Middle frontal gyrus (tissue), 1 donor: ENCODE measurements at regions not wholly inside any gene's neighbourhood (a gene's known extent, or its start where the extent isn't known, plus 50 kb on each side); places are given as distances from the start of the nearest gene placed in this dataset.

ENCODE experiments used
- DNase-seq: peaks from one replicate; pipeline ENCODE4 v3.0.0-alpha.2; 2015; ENCODE audit warnings: low spot score; ENCODE audit errors: extremely low spot score

DNA sequence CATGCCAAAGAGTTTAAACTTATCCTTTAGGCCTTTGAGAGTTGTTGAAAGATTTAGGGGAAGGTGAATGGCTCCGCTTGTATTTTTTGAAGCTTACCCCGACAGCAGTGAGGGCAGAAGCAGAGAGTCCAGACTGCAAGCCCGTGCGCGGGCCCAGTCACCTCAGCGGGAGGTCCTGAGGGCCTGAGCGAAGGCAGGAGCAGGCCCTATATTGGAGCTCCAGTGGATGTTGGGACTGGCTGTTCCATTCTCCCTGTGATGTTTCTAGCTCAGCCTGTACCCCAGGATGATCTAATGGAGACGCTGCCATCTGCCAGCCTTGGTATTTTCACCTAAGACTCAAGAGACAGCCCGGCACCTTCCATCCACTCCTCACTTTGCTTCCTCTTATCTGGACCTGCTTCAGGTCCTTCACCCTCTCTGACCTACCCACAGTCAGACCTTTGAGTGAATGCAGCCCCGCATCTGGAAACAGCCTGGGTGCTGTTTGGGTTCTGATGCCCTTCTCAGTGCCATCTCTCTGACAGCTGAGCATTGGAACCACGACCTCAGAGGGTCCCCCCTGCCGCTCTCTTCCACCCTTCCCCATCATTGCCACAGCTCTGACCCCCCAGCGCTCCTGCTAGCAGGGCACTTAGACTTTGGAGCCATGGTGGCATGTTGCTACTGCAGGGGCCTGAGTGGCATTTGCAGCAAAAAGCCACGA, 628.2 kb upstream of the CADM1 start:
- no peak for DNase-seq

DNA sequence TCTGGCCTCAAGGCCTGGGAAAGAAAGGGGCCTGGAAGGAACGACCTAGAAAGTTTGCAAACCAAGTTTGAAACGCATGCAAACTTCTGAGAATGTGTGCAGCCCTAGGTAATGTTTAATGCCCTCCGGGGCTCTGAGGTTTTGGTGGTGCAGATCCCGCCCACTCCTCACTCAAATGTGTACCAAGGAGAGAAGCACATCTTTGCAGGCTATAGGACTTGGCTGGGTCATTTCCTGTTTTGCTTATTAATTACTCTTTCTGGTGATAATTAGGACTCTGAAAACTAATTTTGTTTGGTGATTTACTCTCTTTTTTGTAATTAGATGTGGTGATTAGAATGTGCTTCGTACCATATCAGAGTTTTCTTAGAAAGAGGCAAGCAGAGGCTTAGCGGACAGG, 625.9 kb upstream of the CADM1 start:
- DNase-seq: no peak

DNA sequence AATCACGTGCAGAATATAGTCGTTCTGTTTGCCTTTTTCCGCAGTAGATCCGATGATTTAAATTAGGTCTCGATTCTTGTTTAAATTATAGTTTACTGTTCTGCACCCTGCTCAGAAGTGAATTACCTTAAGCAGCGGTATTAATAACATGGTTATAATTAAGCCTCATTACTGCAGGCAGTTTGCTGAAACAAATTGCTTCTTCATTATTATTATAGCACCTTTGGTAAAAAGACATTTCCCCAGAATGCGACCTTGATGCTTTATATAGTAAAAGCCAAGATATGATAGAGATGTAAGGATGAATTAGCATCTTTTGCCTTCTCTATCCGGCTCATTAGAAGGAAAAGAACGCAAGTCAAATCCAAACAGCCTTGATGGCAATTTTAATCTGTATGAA, 625.2 kb upstream of the CADM1 start:
- DNase-seq: no peak

DNA sequence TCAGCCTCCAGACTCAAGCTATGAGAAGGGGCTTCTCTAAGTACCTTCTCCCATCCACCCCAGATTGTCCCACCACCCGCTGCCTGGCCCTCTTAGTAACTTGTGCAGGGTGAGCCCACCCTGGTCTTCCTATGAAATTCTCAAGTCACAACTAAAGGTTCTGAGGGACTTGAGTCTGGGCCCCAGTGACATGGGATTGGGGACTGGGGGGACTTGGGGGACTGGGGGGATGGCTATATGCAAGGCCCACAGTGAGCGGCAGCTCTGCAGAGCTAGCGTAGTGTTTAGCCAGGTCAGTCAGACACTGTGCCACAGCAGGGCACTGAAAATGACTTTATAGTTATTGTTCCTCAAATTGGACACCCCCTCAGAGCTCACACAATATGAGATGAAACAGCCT, 622.3 kb upstream of the CADM1 start:
- DNase-seq: no peak

DNA sequence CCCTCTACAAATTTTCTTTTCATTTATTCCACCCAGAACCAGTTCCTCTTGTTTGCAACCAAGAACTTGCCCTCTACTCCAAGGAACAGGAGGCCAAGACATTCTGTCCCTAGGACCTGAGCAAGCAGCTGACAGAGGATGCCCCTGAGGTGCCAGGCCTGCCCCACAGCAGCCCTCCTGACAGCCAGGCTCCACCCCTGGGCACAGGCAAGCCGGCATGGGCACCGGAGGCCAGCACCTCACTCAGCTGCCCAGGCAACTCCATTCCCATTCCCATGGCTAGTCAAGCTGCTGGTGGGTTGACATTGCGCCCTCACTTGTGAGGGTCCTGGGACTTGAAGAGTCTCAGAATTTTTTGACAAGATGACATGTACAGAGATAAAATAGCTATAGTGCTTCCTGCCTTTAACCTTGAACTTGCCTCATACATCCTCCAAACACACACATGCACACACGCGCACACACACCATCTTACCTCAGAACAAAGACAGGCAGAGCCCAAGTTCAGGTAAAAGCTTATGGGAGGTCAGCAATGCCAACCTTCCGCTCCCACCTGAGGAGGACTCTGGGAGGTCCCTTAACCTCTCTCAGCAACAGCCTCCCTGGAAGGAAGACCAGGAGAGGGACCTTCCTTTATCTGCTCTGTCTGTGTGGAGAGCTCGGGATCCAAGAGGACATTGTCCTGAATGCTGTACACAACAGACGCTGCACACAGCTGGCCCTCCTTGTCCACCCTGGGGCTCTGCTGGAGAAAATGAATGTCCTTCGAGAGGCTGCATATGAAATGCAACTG, 620.9 kb upstream of the CADM1 start:
- DNase-seq: no peak

DNA sequence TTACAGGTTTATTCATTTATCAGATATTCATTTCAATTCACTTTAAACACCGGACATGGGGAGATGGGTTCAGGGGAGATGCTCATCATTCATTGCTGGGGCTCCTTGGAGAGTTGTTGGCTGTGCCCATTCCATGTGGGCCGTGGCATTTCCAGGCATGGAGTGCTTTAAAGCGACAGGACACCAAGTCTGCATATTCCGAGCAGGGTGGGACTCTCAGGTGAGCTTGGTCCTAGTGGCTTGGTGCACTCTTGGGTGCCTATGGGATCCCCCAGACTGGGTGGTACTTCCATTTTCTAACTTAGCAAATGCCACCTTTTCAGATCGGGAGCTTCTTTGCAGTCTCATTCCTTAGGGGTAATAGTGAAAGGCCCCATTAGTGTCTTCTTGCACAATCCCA, 619.5 kb upstream of the CADM1 start:
- no peak for DNase-seq

DNA sequence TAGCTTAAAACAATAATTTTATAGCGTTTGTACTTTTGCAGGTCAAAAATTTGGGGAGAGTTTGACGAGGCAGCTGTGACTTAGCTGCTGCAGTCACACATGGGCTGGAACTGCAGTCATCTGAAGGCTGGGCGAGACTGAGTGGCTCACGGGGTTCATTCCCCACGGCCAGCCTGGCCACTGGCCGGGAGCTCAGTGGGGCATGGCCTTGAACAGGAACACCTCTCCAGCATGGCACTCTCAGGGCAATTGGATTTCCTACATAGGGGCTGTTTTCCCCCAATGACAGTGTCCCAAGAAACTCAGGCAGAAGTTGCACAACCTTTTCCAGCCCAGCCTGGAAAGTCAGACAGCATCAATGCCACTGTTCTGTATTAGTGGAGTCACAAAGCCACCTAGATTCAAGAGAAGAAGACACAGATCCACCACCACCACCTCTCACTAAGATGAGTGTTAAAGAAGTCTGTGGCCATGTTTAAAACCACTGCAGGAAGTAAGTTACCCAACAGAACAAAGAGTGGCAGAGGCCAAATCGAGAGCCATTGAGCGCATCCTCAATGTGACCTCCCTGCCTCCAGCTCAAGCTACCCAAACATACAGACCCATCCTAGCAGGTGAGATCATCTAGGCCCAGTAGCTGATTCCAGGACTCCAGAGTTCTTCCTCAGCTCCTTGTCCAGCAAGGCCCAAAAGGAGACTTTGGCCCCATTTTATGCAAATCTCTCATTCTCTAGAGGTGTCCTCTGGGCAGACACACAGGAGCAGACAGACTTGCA, 618.7 kb upstream of the CADM1 start:
- DNase-seq: no peak

DNA sequence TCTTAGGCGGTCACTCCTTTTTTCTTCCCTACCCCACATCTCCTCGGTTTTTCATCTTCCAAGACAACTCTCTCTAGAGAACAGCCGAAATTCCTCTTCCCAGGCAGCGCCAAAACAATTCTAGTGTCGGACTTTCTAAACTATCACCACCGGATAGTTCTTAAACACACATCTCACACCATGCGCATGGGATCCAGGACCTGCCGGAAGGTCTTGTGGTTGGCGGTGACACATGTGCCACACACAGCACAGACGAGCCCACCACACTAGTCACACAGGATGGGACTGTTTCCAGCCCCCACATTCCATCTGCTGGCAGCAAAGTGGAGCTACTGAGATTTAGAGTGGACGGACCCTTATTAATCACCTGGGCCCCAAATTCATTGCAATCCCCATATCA, 614.9 kb upstream of the CADM1 start:
- no peak for DNase-seq

DNA sequence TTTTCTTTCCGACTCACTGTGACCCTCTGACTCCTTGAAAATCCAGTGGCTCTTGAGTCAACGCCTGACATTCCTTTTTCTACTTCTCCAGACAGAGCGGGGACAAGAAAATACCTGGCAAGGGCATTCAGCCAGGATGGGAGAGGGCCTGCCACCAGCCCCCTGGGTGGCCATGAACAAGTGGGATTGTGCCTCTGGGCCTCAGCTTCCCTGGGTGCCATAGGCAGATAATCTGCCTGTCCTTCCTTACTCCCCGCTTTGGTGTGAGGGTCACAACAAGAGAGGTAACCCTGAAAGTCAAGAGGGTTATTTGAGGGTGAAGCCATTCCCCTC, 613.9 kb upstream of the CADM1 start:
- DNase-seq: no peak

DNA sequence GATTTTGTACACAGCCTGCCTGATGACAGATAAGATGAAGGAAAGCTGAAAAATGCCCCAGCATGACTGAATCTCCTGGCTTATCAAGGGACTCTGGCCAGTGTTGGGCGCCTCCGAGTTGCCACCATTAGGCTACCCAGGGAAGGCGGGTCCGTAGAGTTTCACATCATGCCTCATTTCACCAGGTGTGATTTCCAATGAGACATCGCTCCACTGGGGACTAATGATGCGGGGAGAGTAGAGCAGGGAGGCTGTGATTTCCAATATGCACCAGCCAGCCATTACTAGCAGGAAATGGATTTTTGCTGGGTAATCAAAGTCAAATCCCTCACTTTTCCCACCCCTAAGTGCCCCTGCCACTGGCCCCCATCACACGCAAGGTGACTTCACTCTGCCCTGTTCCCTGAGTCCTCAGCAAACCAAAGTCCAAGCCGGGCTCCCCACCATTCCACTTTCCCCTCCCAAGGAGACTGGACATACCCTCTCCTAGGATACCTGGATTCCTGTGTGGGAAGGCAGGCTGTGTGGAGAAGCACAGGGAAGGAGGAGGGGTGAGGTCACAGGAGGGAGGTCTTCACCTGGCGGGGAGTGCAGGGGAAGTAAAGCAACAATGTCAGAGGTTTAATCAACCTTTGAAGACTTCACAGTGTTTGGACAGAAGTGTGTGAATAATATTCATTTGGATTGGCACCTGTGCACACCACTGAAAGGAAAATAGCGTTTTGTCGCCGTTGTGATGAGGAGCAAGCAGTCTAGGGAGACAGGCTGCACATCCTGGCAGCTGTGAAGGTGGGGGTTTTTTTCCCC, 613.3 kb upstream of the CADM1 start:
- DNase-seq: no peak

DNA sequence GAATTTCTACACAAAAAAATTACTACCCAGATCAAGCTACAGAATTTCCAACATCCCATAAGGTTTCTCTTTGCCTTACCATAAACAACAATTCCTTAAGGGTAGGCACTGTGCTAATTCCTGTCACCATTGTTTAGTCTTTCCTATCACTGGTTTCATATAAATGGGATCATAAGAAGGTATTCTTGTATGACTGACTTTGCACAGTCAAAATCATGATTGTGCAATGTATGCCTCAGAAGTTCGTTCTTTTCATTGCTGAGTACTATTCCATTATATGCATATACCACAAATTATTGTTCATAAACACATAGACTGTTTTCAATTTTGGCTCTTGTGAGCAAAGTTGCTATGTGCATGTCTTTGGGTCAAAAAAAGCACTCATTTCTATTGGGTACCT, 611.6 kb upstream of the CADM1 start:
- no peak for DNase-seq

DNA sequence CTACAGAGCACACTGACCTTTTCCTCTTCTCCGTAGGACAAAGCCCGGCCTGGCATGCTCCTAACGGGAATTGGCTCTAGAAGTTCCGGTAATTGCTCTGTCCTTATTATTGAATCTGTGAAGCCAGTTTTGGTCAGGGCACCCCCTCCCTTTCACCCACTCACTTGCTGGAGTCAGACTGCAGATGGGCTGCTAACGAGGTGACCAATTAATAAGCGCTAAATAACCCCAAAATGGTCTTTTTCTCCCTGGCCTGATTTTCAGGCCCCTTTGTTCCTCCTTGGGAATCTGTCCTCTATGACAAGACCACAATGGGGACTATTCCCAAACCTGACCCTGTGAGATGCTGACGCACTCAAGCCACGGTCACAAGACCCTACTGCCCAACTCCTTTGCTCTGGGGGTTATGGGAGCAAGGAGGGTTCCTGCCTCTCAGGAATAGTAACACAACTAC, 610.0 kb upstream of the CADM1 start:
- DNase-seq: no peak

DNA sequence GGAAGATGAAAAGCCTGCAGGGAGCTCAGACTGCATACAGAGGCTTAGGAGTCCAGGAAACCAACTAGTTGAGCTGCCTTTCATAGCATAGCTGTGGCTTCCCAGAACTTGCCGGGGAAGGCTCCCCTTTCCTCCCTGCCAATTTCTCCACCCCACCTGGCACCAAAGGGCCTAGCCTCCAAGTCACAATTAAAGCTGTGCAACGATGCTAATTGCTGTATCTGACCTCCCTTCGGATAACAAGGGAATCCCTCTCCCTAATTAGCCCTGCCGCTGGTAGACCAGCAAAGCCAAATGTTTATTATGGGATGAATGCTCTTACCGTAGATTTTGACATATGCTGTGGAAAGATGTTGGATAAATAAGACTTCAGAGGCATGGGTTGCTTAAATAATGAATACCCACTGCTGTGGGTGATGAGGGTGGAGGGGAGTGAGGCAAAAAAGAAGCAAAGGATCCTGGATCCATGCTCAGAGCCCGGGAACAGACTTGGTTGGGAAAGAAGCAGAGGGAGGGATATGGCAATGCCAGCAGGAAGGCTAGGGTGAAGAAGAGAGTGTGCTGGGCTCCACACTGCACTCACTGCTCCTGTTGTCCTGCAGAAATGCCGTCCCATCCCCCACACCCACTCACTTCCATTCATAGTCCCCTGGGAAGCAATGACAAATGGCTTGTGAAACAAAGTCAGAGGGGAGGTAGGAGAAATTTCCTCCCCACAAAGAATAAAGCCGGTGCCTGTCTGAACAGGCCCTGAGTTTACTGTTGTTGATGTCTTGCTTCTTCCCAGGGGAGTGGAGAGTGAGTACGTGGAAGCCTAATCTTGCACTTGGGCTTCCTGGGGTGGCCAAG, 608.1 kb upstream of the CADM1 start:
- DNase-seq: no peak

DNA sequence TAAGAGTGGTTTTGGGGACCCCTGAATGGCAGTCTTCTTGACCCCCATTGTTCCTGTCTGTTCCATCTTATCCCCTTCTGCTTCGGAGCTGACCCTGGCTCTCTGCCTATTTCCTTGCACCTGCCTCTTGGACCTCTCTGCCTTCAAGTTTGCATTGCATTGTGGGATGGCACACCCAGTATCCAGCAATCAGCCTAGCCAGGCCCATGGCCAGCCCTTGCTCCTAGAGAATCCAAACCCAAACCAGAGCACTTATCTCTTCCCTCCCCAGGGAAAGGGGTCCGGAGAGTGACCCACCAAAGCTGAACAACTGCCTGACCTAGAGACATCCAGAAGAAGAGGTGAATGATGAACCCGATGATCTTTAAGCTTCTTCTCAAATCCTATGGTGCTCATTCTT, 607.3 kb upstream of the CADM1 start:
- DNase-seq: no peak

DNA sequence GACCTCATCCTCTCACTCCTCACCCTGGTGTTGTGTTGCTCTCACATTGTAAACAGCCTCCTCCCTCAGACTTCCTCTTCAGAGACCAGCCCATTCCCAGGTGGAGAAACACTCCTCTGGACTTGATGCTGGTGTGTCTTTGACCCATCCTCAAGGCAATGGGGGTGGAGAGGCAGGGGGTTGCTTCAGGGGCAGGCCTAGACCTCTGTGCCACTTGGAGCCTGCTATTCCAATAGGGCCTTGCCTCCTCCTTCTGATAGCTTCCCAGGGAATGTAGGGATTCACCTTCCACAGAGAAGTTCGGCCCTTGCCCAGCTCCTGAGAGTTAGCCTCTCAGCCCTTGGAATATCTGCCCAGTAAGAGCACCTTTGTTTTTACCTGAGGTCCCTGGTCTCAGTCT, 606.6 kb upstream of the CADM1 start:
- no peak for DNase-seq

DNA sequence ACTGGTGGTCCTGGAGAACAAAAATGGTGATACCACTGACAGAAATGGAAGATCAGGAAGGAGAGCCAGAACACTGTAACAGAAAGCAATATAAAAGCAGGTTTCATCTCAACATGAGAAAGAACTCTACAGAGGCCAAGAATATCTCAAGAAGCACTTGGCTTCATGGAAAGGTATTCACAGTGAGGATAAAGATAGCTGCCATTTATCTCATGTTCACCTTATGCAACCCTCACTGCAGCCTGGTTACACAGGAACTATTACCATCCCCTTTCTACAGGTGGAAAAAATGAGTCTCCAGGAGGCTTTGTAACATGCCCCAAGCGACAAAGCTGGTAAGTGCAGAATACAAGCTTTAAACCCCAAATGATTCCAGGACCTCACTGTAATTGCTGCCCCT, 606.1 kb upstream of the CADM1 start:
- DNase-seq: no peak

DNA sequence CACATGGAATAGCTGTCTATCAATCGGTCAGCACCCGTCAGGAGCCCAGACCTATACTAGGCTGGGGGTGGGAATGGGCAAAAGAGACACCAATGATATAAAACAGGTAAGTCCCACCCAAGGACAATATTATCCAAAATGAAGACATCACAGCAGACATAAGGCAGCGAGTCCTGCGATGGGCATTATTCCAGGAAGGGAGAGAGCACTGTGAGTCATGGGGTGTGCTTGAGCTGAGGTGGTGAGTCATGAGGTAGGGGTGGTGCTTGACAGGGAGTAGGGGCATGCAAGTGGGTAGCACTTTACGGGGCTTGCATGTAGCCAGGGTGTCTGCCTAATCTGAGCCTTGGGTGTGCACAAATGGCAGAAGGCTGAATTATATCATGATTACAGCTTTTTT, 605.0 kb upstream of the CADM1 start:
- DNase-seq: no peak

DNA sequence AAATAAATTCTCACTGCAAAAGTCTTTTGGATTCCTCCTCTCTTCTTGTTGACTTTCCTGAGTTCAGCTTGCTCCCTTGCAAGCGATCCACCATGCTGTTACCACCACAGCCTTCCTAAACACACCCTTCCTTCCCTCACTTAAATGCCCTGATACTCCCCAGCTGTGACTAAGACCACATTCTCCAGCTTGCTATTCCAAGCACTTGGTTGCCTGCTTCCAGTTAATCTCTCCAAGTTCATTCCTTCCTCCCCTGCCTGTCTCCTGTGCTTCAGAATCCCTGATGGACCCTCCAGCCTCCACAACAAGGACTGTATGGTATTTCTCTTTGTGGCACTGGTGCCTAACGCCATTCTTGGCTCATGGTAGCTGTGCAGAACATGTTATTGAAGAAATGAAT, 603.9 kb upstream of the CADM1 start:
- no peak for DNase-seq

DNA sequence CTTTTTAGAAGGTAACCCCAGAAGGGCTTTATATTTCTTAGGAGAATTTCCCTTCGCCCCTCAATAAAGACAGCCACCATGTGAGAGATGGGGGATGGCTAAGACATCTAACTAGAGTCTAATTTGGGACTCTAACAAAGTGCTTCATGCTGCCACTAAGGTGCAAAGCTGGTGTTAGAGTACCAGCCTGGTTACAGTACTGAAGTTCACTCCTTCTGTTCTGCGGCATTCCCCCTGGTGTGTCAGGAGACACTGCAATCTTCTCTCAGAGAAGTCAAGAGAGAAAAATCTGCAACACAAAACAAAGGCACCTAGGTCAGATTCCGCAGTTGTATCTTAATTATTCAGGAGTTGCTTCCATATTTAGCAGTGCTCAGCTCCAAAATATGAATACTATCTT, 603.0 kb upstream of the CADM1 start:
- no peak for DNase-seq

DNA sequence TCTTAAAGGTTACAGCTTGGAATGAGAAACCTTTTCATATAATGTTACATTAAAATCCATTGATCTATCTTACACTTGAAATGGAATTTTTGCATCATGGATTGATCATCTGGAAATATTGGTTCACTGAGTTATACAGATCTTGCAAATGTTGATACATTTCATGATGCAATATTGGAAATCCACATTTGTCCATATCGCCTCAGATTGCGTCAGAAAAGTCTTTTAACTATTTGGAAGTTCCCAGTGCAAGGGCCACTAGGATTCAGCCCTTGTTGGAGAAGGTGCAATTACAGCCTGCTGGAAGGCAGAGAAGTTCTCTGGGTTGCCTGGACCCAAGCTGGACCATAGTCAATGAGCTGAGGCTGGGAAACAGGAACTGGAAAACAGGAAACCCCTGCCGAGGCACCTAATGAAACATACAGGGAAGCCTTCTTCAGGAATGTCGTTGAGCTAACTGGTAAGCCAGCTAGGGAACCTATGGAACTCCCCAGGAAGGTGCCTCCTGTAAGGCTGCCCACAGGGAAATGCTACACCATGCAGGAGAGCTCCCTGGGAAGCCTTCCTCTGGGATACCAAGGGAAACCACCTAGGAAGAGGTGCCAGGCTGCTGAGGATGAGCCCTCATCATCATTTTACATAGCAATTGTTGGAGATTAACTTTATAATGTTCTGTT, 600.4 kb upstream of the CADM1 start:
- DNase-seq: no peak
